Natural killer cell (primary cell): ENCODE measurements at regions not wholly inside any gene's neighbourhood (a gene's known extent, or its start where the extent isn't known, plus 50 kb on each side); places are given as distances from the start of the nearest gene placed in this dataset.

Experiments used
- ATAC-seq, 3 donors: fragments of 150-1000 bp in 2 of 3; fragments of 200-7000 bp in 1 of 3; cut with Tn5 transposase; 1 replicate in 1 of 3; 2 replicates in 2 of 3; pipeline ENCODE4 v1.10.0; 2021; ENCODE audit warnings: mild to moderate bottlenecking in 2 of 3, moderate library complexity in 2 of 3
- DNase-seq, 2 donors: peaks; one replicate each; pipeline versions ENCODE4 v3.0.0 to v3.0.0-alpha.2; 2013 to 2021; ENCODE audit warnings: mixed read lengths in 1 of 2
- H3K27ac ChIP-seq: one replicate; pipeline ENCODE4 v1.5.1; 2013; ENCODE audit warnings: mild to moderate bottlenecking, low read length
- H3K27me3 ChIP-seq: one replicate; pipeline ENCODE4 v1.6.1; 2013; ENCODE audit warnings: low read length; ENCODE audit not compliant: control insufficient read depth, insufficient read depth
- H3K36me3 ChIP-seq: one replicate; pipeline ENCODE4 v1.6.1; 2013; ENCODE audit warnings: low read length; ENCODE audit not compliant: control insufficient read depth, insufficient read depth
- H3K4me1 ChIP-seq: one replicate; pipeline ENCODE4 v1.6.1; 2013; ENCODE audit warnings: low read length; ENCODE audit not compliant: control insufficient read depth, insufficient read depth
- H3K4me3 ChIP-seq: one replicate; pipeline ENCODE4 v1.5.1; 2013; ENCODE audit warnings: low read length
- H3K9me3 ChIP-seq: one replicate; pipeline ENCODE4 v1.6.1; 2013; ENCODE audit warnings: low read length; ENCODE audit not compliant: control insufficient read depth, insufficient read depth
- H3K27ac Mint-ChIP-seq, 2 donors: one replicate each; pipeline ENCODE4 v1.8.0; 2022; ENCODE audit warnings: mild to moderate bottlenecking in 2 of 2, mixed read lengths in 2 of 2, moderate library complexity in 1 of 2
- H3K27me3 Mint-ChIP-seq, 2 donors: one replicate each; pipeline ENCODE4 v1.8.0; 2022; ENCODE audit warnings: low read depth in 2 of 2, mixed read lengths in 2 of 2
- H3K36me3 Mint-ChIP-seq: one replicate; pipeline ENCODE4 v1.8.0; 2022; ENCODE audit warnings: mixed read lengths
- H3K4me1 Mint-ChIP-seq, 2 donors: one replicate each; pipeline ENCODE4 v1.8.0; 2022; ENCODE audit warnings: mixed read lengths in 2 of 2
- H3K4me3 Mint-ChIP-seq: one replicate; pipeline ENCODE4 v1.8.0; 2022; ENCODE audit warnings: mild to moderate bottlenecking, moderate library complexity, mixed read lengths
- H3K9me3 Mint-ChIP-seq, 2 donors: one replicate each; pipeline ENCODE4 v1.8.0; 2022; ENCODE audit warnings: mixed read lengths in 2 of 2
- WGBS: methylation state at CpG from one replicate; pipeline ENCODE4 v1.1.7; 2013; ENCODE audit warnings: missing lambda C conversion rate; ENCODE audit not compliant: insufficient coverage; 5-methylcytosine and 5-hydroxymethylcytosine counted together
- intact Hi-C: fragments of 100-400 bp; cut with micrococcal nuclease; formaldehyde crosslinking; loops from one replicate; pipeline ENCODE4 v1.14.2; 2022
- TF ChIP-seq, protein P1 (sequence below): fragments of 200-600 bp; IDR thresholded peaks from one replicate; pipeline ENCODE4 v1.8.0; 2022; ENCODE audit warnings: antibody characterized with exemption

DNA sequence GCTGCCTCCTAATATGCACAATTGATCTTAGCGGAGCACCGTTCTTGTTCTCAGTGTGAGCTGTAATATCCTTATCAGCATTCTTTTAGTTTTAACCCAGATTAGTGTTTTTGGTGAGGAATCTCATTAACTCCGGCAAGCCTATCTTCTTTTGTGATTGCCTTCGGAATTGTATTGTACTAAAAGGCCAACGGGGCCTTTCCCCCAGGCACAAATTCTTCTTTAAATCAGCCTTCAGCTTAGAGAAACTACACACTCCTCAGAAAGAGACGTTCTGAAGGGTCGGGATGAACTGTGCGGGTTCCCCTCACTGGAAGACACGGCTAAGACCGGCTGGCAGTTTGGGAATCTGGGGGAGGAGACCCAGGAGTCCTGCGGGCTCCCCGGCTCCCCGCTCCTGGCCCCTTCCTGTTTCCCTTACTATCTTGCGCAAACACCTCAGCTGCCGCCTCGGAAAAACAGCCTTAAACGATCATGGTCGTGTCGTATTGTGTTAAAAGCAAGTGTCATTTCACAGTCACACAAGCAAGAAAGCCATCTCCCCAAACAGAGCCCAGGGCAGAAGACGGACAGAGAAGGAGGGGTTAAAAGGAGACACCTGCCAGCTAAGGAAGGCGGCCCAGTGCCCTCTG, 353.1 kb upstream of the IRX2 start:
- no peaks in the 10 kb centered on the region for H3K36me3 ChIP-seq
- no peaks in the 10 kb centered on the region for H3K36me3 Mint-ChIP-seq
- intact Hi-C loops = no loop called here
- H3K4me3 ChIP-seq = no peak overlapping the region
- H3K27me3 Mint-ChIP-seq = peaks cover 11 to 19% of the 10 kb centered on the region in 2 donors
- peaks cover 4% of the 10 kb centered on the region for H3K27me3 ChIP-seq
- H3K4me3 Mint-ChIP-seq = no peak overlapping the region
- H3K27ac ChIP-seq = no peak overlapping the region
- peaks cover 2 to 9% of the 10 kb centered on the region in 2 donors for H3K9me3 Mint-ChIP-seq
- H3K4me1 Mint-ChIP-seq = no peaks in the 10 kb centered on the region
- DNase-seq (no peak), ATAC-seq (no peak)
- H3K9me3 ChIP-seq = no peaks in the 10 kb centered on the region
- TF ChIP-seq, protein P1, sequence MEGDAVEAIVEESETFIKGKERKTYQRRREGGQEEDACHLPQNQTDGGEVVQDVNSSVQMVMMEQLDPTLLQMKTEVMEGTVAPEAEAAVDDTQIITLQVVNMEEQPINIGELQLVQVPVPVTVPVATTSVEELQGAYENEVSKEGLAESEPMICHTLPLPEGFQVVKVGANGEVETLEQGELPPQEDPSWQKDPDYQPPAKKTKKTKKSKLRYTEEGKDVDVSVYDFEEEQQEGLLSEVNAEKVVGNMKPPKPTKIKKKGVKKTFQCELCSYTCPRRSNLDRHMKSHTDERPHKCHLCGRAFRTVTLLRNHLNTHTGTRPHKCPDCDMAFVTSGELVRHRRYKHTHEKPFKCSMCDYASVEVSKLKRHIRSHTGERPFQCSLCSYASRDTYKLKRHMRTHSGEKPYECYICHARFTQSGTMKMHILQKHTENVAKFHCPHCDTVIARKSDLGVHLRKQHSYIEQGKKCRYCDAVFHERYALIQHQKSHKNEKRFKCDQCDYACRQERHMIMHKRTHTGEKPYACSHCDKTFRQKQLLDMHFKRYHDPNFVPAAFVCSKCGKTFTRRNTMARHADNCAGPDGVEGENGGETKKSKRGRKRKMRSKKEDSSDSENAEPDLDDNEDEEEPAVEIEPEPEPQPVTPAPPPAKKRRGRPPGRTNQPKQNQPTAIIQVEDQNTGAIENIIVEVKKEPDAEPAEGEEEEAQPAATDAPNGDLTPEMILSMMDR = no peak
- WGBS = 21% methylated on average over 16 of the region's 21 CpGs
- no peaks in the 10 kb centered on the region for H3K4me1 ChIP-seq
- no peak overlapping the region for H3K27ac Mint-ChIP-seq

DNA sequence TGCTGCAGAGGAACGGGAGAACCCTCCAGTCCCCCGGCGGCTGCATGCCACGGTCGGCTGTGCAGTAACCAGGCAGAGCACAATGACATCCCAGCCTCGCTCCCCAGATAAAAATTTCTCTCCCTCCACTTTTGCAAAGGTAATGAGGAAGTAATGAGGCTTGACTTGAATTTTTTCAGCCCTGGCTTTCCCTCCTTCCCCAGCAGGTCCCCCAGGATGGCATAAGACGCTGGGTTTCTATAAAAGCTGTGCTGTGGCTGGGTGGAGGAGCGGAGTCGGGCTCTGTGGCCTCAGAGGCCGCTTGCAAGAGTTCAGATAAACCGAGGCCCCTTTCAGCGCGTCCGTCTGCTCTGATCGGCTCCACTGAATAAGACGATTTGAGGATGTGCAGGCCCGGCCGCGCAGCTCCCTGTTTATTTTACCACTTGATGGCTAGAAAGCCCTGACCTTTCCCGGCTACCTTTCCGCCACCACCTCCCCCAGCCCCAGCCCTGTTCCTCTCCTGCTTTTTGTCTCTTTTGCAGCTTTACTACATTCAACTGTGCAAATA, 351.9 kb upstream of the IRX2 start:
- intact Hi-C loops = no loop called here
- H3K36me3 Mint-ChIP-seq = no peaks in the 10 kb centered on the region
- no peaks in the 10 kb centered on the region for H3K9me3 ChIP-seq

DNA sequence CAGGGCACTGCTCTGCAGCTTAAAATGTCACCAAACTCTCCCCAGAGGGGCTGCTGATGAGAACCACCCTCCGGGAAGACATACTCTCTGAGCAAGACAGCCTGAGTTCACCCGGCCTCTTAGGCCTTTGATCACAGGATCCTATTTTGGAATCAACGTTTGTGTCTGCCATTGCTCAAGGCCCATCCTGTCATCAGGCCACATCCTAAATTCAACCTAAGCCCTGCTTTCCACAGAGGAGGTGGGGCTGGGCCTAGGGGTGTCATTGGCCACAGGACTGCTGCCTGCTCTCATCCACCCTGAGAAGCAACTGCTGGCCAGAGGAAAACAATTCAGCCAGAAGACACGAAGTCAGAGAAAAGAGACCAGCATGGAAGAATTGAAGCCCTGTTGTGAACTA, 351.1 kb upstream of the IRX2 start:
- H3K4me1 ChIP-seq = no peaks in the 10 kb centered on the region
- peaks cover 2 to 10% of the 10 kb centered on the region in 2 donors for H3K9me3 Mint-ChIP-seq
- peaks cover 4% of the 10 kb centered on the region for H3K27me3 ChIP-seq
- TF ChIP-seq, protein P1 = no peak
- no peak overlapping the region for H3K27ac ChIP-seq
- no peak overlapping the region for H3K4me3 ChIP-seq
- H3K36me3 ChIP-seq = no peaks in the 10 kb centered on the region
- 59% methylated on average over 4 of the region's 4 CpGs for WGBS
- no peak for DNase-seq
- H3K27ac Mint-ChIP-seq = no peak overlapping the region
- intact Hi-C loops = no loop called here
- peaks cover 11 to 19% of the 10 kb centered on the region in 2 donors for H3K27me3 Mint-ChIP-seq
- no peak overlapping the region for H3K4me3 Mint-ChIP-seq
- H3K4me1 Mint-ChIP-seq = no peaks in the 10 kb centered on the region
- ATAC-seq = no peak
- no peaks in the 10 kb centered on the region for H3K36me3 Mint-ChIP-seq
- H3K9me3 ChIP-seq = no peaks in the 10 kb centered on the region

More for the DNA sequence above, 351.9 kb upstream of the IRX2 start:
- Histone ChIP-seq H3K36me3 (no peaks in the 10 kb centered on the region), H3K27me3 (peaks cover 4% of the 10 kb centered on the region), H3K27ac (no peak overlapping the region), H3K4me3 (no peak overlapping the region), H3K4me1 (no peaks in the 10 kb centered on the region)
- TF ChIP-seq, protein P1 = no peak
- ATAC-seq (no peak), DNase-seq (no peak)
- H3K27me3 Mint-ChIP-seq = peaks cover 11 to 19% of the 10 kb centered on the region in 2 donors
- 35% methylated on average over 20 of the region's 21 CpGs for WGBS
- peaks cover 2 to 11% of the 10 kb centered on the region in 2 donors for H3K9me3 Mint-ChIP-seq
- H3K27ac Mint-ChIP-seq = no peak overlapping the region
- no peak overlapping the region for H3K4me3 Mint-ChIP-seq
- H3K4me1 Mint-ChIP-seq = no peaks in the 10 kb centered on the region

DNA sequence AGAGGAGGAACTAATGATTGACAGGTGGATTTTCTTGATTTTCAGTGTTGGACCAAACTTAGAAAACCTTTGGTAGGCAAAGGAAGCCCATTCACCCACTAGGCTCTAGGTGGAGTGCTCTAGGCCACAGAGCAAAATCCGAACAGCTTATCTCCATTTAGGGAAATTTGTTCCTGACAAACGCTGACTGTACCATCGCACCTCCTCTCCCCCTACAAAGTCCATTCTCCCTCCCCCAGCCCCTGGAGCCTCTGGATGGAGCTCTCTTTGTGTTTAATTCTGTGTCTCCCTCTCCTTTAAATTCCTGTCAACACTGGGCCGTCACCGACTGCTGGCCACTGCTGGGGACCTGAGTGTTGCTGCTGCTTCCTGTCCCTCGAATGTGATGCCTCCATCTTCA, 350.1 kb upstream of the IRX2 start:
- TF ChIP-seq, protein P1 = no peak
- DNase-seq = no peak

More for the DNA sequence above, 350.1 kb upstream of the IRX2 start:
- H3K27me3 Mint-ChIP-seq = peaks cover 11 to 19% of the 10 kb centered on the region in 2 donors
- 43% methylated on average over 6 of the region's 6 CpGs for WGBS
- no peaks in the 10 kb centered on the region for H3K4me1 Mint-ChIP-seq
- no peaks in the 10 kb centered on the region for H3K4me1 ChIP-seq
- H3K27ac ChIP-seq = no peak overlapping the region
- no peak for ATAC-seq
- H3K9me3 Mint-ChIP-seq = peaks cover 0 to 10% of the 10 kb centered on the region in 2 donors
- H3K36me3 Mint-ChIP-seq = no peaks in the 10 kb centered on the region
- no peaks in the 10 kb centered on the region for H3K36me3 ChIP-seq
- peaks cover 4% of the 10 kb centered on the region for H3K27me3 ChIP-seq
- H3K27ac Mint-ChIP-seq = no peak overlapping the region
- H3K4me3 ChIP-seq = no peak overlapping the region
- intact Hi-C loops = no loop called here
- H3K4me3 Mint-ChIP-seq = no peak overlapping the region
- H3K9me3 ChIP-seq = no peaks in the 10 kb centered on the region
